ENCODE measurements at regions not wholly inside any gene's neighbourhood (a gene's known extent, or its start where the extent isn't known, plus 50 kb on each side); places are given as distances from the start of the nearest gene placed in this dataset.

DNA sequence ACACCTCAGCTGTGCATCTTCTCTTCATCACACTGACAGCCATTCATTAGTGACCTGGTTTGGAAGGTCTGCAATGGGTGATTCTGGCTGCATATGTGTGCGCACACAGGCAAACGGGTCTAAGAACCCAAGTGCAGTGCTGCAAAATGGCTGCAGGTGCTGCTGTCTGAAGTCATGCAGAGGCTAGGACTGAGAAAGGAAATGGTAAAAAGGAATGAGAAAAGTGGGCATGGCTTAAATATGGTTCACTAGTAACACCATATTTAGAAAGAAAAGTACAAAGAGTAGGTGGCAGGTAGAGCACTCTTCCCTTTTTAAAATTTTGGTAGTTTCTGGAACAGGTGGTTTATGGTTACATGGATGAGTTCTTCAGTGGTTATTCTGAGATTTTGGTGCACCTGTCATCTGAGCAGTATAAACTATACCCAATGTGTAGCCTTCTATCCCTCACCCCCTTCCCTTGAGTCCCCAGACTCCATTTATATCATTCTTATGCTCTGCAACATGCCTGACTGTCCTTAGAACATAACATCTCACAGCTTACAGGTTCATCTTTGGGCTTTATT, 78.4 kb downstream of the CCNG2 start:
- TF ChIP-seq, protein P1, sequence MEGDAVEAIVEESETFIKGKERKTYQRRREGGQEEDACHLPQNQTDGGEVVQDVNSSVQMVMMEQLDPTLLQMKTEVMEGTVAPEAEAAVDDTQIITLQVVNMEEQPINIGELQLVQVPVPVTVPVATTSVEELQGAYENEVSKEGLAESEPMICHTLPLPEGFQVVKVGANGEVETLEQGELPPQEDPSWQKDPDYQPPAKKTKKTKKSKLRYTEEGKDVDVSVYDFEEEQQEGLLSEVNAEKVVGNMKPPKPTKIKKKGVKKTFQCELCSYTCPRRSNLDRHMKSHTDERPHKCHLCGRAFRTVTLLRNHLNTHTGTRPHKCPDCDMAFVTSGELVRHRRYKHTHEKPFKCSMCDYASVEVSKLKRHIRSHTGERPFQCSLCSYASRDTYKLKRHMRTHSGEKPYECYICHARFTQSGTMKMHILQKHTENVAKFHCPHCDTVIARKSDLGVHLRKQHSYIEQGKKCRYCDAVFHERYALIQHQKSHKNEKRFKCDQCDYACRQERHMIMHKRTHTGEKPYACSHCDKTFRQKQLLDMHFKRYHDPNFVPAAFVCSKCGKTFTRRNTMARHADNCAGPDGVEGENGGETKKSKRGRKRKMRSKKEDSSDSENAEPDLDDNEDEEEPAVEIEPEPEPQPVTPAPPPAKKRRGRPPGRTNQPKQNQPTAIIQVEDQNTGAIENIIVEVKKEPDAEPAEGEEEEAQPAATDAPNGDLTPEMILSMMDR (IDR thresholded peaks at IDR 0.05): no peak
- TF ChIP-seq EZH2phosphoT487 (IDR thresholded peaks at IDR 0.05): no peak
